ENCODE measurements at regions not wholly inside any gene's neighbourhood (a gene's known extent, or its start where the extent isn't known, plus 50 kb on each side); places are given as distances from the start of the nearest gene placed in this dataset.
"Not testable (repeated sequence)": the region's sequence is repeated elsewhere in the genome, so short reads cannot be mapped to it uniquely, and the experiment has no call there.

- not testable (repeated sequence) for H3K4me2 ChIP-seq, H3K9ac ChIP-seq, H3K9me3 ChIP-seq, H3K4me1 ChIP-seq, H3K27ac ChIP-seq, H4K20me1 ChIP-seq, H3K4me3 ChIP-seq, H3K27me3 ChIP-seq, H3K36me3 ChIP-seq
Observed at GRCh38 chr2:66632882-66633281, 198.0 kb downstream of the MEIS1 start.

- Histone ChIP-seq H3K4me3 (no peak overlapping the region), H3K4me2 (no peak overlapping the region), H3K27ac (no peak overlapping the region), H3K9me3 (no peaks in the 10 kb centered on the region), H3K36me3 (no peaks in the 10 kb centered on the region), H3K27me3 (no peaks in the 10 kb centered on the region), H3K4me1 (no peaks in the 10 kb centered on the region), H3K9ac (no peak overlapping the region), H4K20me1 (no peaks in the 10 kb centered on the region)
- no peak for TF ChIP-seq Cebpa-rat (IDR thresholded peaks at IDR 0.05)
Observed at GRCh38 chr2:66633631-66634030, 198.7 kb downstream of the MEIS1 start.

- no peaks in the 10 kb centered on the region for H3K27me3 ChIP-seq
- H3K4me1 ChIP-seq, result no peaks in the 10 kb centered on the region
- no peak overlapping the region for H3K27ac ChIP-seq
- no peak overlapping the region for H3K4me3 ChIP-seq
- H3K4me2 ChIP-seq, result no peak overlapping the region
- no peaks in the 10 kb centered on the region for H3K9me3 ChIP-seq
- no peaks in the 10 kb centered on the region for H4K20me1 ChIP-seq
- TF ChIP-seq Cebpa-rat (IDR thresholded peaks at IDR 0.05), result no peak
- H3K9ac ChIP-seq, result no peak overlapping the region
- H3K36me3 ChIP-seq, result no peaks in the 10 kb centered on the region
Observed at GRCh38 chr2:66634784-66635183, 199.9 kb downstream of the MEIS1 start.

DNA sequence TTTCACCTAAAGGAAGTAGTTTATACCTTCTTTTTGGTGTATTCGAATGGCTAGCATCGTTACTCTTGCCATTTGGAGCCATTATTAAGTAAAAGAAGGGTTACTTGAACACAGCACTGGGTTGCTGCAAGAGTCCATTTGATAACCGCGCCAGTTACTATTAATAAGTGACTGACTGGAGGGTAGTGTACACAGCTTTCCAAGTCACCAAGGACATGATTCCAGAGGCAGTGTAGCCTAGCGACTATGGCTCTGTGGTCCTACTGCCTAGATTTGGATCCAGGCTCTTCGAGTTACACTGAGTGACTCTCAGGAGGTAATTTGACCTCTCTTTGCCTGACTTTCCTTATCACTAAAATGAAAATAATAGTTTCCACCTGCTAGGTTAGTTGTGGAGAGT, 206.8 kb downstream of the MEIS1 start:
- Histone ChIP-seq H3K9me3 (no peaks in the 10 kb centered on the region), H3K4me1 (no peaks in the 10 kb centered on the region), H3K36me3 (no peaks in the 10 kb centered on the region), H3K4me2 (no peak overlapping the region), H3K4me3 (no peak overlapping the region), H4K20me1 (no peaks in the 10 kb centered on the region), H3K9ac (no peak overlapping the region), H3K27me3 (no peaks in the 10 kb centered on the region), H3K27ac (no peak overlapping the region)
- TF ChIP-seq Cebpa-rat (IDR thresholded peaks at IDR 0.05), result no peak

GRCh38 chr2:66648081-66648480, 213.2 kb downstream of the MEIS1 start:
- not testable (repeated sequence) for H3K27ac ChIP-seq, H3K36me3 ChIP-seq, H3K4me2 ChIP-seq, H4K20me1 ChIP-seq, H3K27me3 ChIP-seq, H3K4me1 ChIP-seq, H3K9ac ChIP-seq, H3K9me3 ChIP-seq, H3K4me3 ChIP-seq

DNA sequence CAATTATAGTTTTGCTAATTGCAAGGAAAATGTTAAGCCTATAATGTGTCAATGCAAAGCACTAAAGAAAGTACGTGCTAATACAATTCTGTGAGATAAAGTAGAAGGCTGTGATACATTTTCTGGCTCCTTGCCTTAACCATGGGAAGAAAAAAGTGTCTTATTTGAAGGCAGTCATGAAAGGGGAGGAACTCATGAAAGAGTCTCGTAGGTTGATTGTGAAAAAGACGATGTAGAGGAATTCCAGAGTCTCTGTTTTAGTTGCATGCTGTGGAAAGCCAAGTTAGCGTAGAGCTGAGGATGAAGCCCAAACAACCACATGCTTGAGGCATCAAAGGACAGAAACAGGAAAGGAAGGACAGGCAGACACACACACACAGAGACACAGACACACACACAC, 214.1 kb downstream of the MEIS1 start:
- Histone ChIP-seq H3K9me3 (no peaks in the 10 kb centered on the region), H3K36me3 (no peaks in the 10 kb centered on the region), H3K27ac (no peak overlapping the region), H3K4me3 (no peak overlapping the region), H4K20me1 (no peaks in the 10 kb centered on the region), H3K4me1 (0 out of 2 replicates have a peak, but pooled peaks cover under 1% of the 10 kb centered on the region), H3K4me2 (no peak overlapping the region), H3K9ac (no peak overlapping the region), H3K27me3 (no peaks in the 10 kb centered on the region)
- no peak for TF ChIP-seq Cebpa-rat (IDR thresholded peaks at IDR 0.05)

- no peak overlapping the region for H3K4me3 ChIP-seq
- no peaks in the 10 kb centered on the region for H4K20me1 ChIP-seq
- no peak overlapping the region for H3K9ac ChIP-seq
- no peaks in the 10 kb centered on the region for H3K27me3 ChIP-seq
- H3K4me1 ChIP-seq, result peaks cover 5% of the 10 kb centered on the region; the same call in 1 of the 2 replicates
- no peaks in the 10 kb centered on the region for H3K9me3 ChIP-seq
- no peak for TF ChIP-seq Cebpa-rat (IDR thresholded peaks at IDR 0.05)
- H3K36me3 ChIP-seq, result no peaks in the 10 kb centered on the region
- H3K4me2 ChIP-seq, result no peak overlapping the region
- H3K27ac ChIP-seq, result no peak overlapping the region
Observed at GRCh38 chr2:66651295-66651694, 216.4 kb downstream of the MEIS1 start.

DNA sequence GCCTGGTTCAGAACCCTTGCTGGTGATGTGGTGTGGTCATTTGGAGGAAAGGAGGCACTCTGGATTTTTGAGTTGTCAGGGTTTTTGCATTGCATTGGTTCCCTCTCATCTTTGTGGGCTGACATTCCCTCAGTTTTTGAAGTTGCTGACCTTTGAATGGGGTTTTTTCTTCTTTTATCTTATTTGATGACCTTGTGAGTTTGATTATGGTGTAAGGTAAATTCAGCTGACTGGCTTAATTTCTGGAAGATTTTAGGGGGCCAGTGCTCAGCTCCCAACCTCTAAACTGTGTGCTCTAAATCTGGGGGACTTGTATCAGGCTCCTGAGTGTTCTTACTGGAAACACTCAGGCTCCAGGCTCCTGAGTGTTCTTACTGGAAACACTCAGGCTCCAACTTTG, 225.9 kb downstream of the MEIS1 start:
- H3K4me2 ChIP-seq, result no peak overlapping the region
- no peak overlapping the region for H3K4me3 ChIP-seq
- no peaks in the 10 kb centered on the region for H3K27me3 ChIP-seq
- no peaks in the 10 kb centered on the region for H3K36me3 ChIP-seq
- 0 out of 2 replicates have a peak, but pooled peaks cover 3% of the 10 kb centered on the region for H3K9me3 ChIP-seq
- no peak for TF ChIP-seq Cebpa-rat (IDR thresholded peaks at IDR 0.05)
- H3K27ac ChIP-seq, result no peak overlapping the region
- peaks cover 5% of the 10 kb centered on the region; the same call in 1 of the 2 replicates for H3K4me1 ChIP-seq
- no peaks in the 10 kb centered on the region for H4K20me1 ChIP-seq
- no peak overlapping the region for H3K9ac ChIP-seq

DNA sequence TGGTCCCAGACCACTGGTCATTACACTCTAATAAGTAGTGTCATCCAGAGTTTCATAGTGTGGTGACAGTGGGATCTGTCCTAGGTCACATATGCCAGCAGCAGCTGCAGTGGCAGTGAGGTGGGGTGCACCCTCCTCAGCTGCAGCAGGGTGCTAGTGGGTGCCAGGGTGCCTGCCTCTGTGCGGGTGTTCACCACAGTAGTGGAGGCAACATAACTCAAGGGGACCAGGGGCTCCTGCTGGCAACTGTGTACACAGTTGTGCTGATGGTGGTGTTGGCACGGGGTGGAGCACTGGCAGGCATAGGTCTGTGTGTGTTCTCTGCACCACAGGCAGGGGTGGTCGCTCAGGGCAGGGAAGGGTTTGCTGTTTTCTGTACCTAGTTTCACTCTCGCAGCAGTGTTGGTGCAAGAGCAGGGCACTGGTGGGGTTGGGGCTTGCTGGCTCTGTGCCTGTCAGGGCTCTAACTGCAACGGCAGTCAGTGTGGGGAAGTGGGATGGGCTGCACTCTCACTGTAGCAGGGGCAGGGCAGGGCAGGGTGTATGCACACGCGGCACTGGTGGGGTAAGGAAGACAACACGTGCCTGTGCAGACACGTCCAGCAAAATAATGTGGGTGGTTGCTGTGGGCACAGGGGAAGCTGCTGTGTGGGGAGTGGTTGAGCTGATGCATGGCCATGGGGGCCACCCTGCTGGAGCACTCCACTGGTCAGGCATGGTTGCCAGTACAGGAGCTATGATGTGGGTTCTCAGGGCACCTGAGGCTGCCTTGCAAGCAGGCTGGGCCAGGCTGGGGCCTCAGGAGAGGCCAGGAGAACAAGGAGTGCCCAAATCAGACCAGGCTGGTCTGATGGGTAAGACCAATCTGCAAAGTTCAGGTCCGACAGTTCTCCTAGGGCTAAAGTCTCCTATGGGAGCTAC, 226.6 kb downstream of the MEIS1 start:
- H3K36me3 ChIP-seq, result no peaks in the 10 kb centered on the region
- H4K20me1 ChIP-seq, result no peaks in the 10 kb centered on the region
- no peak overlapping the region for H3K4me3 ChIP-seq
- H3K27me3 ChIP-seq, result no peaks in the 10 kb centered on the region
- H3K9ac ChIP-seq, result no peak overlapping the region
- no peak overlapping the region for H3K27ac ChIP-seq
- H3K4me1 ChIP-seq, result peaks cover 5% of the 10 kb centered on the region; the same call in 1 of the 2 replicates
- no peak overlapping the region for H3K4me2 ChIP-seq
- no peak for TF ChIP-seq Cebpa-rat (IDR thresholded peaks at IDR 0.05)
- 0 out of 2 replicates have a peak, but pooled peaks cover 3% of the 10 kb centered on the region for H3K9me3 ChIP-seq

DNA sequence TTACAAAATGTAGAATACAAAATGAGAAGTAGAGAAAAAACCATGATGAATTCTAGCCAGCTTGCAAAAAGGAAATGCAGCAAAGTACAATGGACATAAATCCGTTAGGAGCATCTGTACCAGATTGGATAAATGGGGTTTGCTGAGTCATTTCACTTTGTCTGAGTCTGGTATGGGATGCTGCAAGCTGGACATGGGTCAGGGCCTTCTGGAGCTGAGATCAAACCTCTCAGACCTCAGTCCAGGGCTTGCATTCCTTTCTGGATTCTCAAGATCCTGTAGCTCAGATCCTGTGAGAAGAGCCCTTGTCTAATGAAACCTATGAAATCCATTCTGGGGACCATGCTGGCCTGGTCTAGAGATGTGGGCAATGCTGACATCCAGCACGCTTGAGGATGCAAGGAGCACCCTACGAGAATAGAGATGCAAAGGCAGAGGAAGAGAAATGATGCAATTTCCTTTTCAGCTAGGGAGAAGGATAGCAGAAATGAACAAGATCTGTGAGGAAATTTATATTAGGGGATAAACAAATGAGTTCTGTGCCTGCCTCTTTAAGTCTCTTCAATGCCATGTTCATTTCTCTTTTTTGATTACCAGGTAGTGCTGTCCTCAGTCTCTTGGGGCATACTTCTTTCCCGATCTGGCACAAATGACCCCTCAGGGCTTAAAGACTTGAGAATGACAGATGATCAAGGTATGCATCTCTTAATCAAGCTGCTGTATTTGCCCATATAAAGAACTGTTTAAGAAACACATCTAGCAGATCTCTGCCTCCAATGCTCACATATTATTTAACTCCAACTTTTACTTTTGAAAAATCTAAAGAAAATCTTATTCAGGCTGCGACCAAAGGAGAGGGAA, 230.4 kb downstream of the MEIS1 start:
- Histone ChIP-seq H4K20me1 (no peaks in the 10 kb centered on the region), H3K27me3 (no peaks in the 10 kb centered on the region), H3K9ac (no peak overlapping the region), H3K4me3 (no peak overlapping the region), H3K27ac (no peak overlapping the region), H3K36me3 (no peaks in the 10 kb centered on the region), H3K9me3 (no peaks in the 10 kb centered on the region), H3K4me1 (peaks cover 5% of the 10 kb centered on the region; the same call in 1 of the 2 replicates), H3K4me2 (no peak overlapping the region)
- TF ChIP-seq Cebpa-rat (IDR thresholded peaks at IDR 0.05), result no peak

Data from BLaER1 (cell line).